T-helper 17 cell (primary cell): ENCODE measurements at regions not wholly inside any gene's neighbourhood (a gene's known extent, or its start where the extent isn't known, plus 50 kb on each side); places are given as distances from the start of the nearest gene placed in this dataset.
"Not testable (repeated sequence)": the region's sequence is repeated elsewhere in the genome, so short reads cannot be mapped to it uniquely, and the experiment has no call there.

ENCODE experiments used
- ATAC-seq: fragments of 150-1000 bp; cut with Tn5 transposase; 2 replicates; pipeline ENCODE4 v1.10.0; 2021; ENCODE audit warnings: mild to moderate bottlenecking, moderate library complexity
- DNase-seq, 3 donors: peaks; one replicate each; pipeline versions ENCODE4 v3.0.0 to v3.0.0-alpha.2; 2020 to 2021
- H3K9me3 ChIP-seq: one replicate; pipeline ENCODE4 v1.7.0; 2013; ENCODE audit warnings: low read length, mild to moderate bottlenecking; ENCODE audit not compliant: control insufficient read depth, poor library complexity, severe bottlenecking
- H3K27ac Mint-ChIP-seq: one replicate; pipeline ENCODE4 v1.8.0; 2022; ENCODE audit warnings: mild to moderate bottlenecking, moderate library complexity, mixed read lengths
- H3K27me3 Mint-ChIP-seq: one replicate; pipeline ENCODE4 v1.8.0; 2022; ENCODE audit warnings: mixed read lengths
- H3K36me3 Mint-ChIP-seq: one replicate; pipeline ENCODE4 v1.8.0; 2022; ENCODE audit warnings: low read depth, mixed read lengths
- H3K4me1 Mint-ChIP-seq: one replicate; pipeline ENCODE4 v1.8.0; 2022; ENCODE audit warnings: mild to moderate bottlenecking, mixed read lengths
- H3K4me3 Mint-ChIP-seq: one replicate; pipeline ENCODE4 v1.8.0; 2022; ENCODE audit warnings: mild to moderate bottlenecking, moderate library complexity, mixed read lengths

GRCh38 chr5:72637058-72637457, 129.8 kb upstream of the ZNF366 start:
- Mint-ChIP-seq H3K4me3 (no peak overlapping the region), H3K36me3 (no peaks in the 10 kb centered on the region), H3K4me1 (peaks cover 2% of the 10 kb centered on the region), H3K27me3 (peaks cover 23% of the 10 kb centered on the region), H3K27ac (no peak overlapping the region)
- no peaks in the 10 kb centered on the region for H3K9me3 ChIP-seq
- DNase-seq (no peak), ATAC-seq (no peak)

DNA sequence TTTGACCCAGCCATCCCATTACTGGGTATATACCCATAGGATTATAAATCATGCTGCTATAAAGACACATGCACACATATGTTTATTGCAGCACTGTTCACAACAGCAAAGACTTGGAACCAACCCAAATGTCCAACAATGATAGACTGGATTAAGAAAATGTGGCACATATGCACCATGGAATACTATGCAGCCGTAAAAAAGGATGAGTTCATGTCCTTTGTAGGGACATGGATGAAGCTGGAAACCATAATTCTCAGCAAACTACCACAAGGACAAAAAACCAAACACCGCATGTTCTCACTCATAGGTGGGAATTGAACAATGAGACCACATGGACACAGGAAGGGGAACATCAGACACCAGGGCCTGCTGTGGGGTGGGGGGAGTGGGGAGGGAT, 129.4 kb upstream of the ZNF366 start:
- H3K4me1 Mint-ChIP-seq, H3K27ac Mint-ChIP-seq, ATAC-seq, H3K36me3 Mint-ChIP-seq, DNase-seq, H3K9me3 ChIP-seq, H3K4me3 Mint-ChIP-seq: not testable (repeated sequence)
- H3K27me3 Mint-ChIP-seq = peaks cover 27% of the 10 kb centered on the region

DNA sequence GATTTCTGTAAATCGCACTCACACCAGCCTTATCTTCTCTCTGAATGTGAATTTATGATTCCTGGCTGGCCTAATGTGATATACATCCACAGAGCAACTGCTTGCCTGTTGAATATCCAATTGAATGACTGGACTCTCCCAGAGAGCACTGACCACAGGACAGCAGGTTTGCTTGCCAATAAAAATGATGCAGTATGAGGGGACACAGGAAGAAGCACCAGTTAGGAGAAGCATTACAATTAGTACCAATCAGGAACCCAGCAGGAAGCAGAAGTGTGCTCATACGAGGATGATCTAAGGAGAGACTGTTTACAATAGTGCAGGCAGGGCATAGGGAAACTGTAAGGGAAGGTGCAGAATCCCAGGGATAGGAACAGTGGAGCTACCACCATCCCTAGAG, 127.2 kb upstream of the ZNF366 start:
- no peaks in the 10 kb centered on the region for H3K36me3 Mint-ChIP-seq
- ATAC-seq (no peak), DNase-seq (no peak)
- peaks cover 36% of the 10 kb centered on the region for H3K27me3 Mint-ChIP-seq
- H3K27ac Mint-ChIP-seq = no peak overlapping the region
- H3K9me3 ChIP-seq = no peaks in the 10 kb centered on the region
- H3K4me3 Mint-ChIP-seq = no peak overlapping the region
- H3K4me1 Mint-ChIP-seq = peaks cover 2% of the 10 kb centered on the region

DNA sequence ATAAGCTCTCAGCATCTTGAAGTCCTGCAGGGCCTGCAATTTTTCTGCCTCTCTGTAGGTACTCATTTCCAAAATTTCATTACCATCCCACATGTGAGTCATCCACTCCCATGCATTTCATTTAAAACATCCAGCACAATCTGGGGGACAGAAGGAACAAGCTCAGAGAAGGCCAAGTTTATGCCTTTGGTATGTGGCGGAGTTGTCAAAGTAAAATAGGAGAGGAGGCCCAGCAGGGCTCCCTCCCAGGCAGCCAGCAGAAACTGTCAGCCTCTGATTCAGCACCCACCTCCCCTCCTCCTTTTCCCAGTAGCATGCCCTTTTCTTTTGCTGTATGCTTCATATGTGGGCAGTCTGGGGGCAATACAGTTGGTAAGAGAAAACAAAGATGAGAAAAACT, 126.4 kb upstream of the ZNF366 start:
- H3K9me3 ChIP-seq = no peaks in the 10 kb centered on the region
- ATAC-seq = no peak
- Mint-ChIP-seq H3K4me1 (peaks cover 2% of the 10 kb centered on the region), H3K27ac (no peak overlapping the region), H3K36me3 (no peaks in the 10 kb centered on the region), H3K4me3 (no peak overlapping the region), H3K27me3 (peaks cover 36% of the 10 kb centered on the region)
- no peak for DNase-seq

GRCh38 chr5:72633041-72633445, 125.8 kb upstream of the ZNF366 start:
- H3K27ac Mint-ChIP-seq = no peak overlapping the region
- no peak for ATAC-seq
- DNase-seq = no peak
- H3K4me3 Mint-ChIP-seq = no peak overlapping the region
- H3K9me3 ChIP-seq = no peaks in the 10 kb centered on the region
- H3K36me3 Mint-ChIP-seq = no peaks in the 10 kb centered on the region
- H3K27me3 Mint-ChIP-seq = peaks cover 36% of the 10 kb centered on the region
- peaks cover 2% of the 10 kb centered on the region for H3K4me1 Mint-ChIP-seq

DNA sequence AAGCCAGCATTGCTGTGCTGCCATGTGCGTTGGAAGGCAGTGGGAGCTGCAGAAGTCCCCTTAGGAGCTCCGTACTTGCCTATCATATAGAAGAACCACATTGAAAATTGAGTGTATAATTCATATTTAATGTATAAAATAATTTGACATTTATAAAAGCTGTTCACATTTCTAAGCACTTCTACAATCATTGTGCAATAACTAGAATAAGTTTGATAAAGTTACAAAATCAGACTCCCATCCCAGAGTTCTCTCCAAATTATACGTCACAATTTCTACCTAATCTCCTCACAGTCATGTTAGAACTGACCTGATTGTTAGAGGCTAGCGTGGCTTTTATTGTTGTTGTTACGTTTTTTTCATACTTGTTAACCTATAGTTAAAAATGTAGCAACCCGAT, 123.5 kb upstream of the ZNF366 start:
- no peak overlapping the region for H3K4me3 Mint-ChIP-seq

GRCh38 chr5:72630081-72630480, 122.9 kb upstream of the ZNF366 start:
- H3K36me3 Mint-ChIP-seq = no peaks in the 10 kb centered on the region
- peaks cover 49% of the 10 kb centered on the region for H3K27me3 Mint-ChIP-seq
- no peak overlapping the region for H3K4me3 Mint-ChIP-seq
- no peak overlapping the region for H3K27ac Mint-ChIP-seq
- H3K4me1 Mint-ChIP-seq = peaks cover 2% of the 10 kb centered on the region
- ATAC-seq (no peak), DNase-seq (no peak)
- no peaks in the 10 kb centered on the region for H3K9me3 ChIP-seq

More for the DNA sequence above, 123.5 kb upstream of the ZNF366 start:
- ATAC-seq = no peak
- Mint-ChIP-seq H3K27me3 (peaks cover 43% of the 10 kb centered on the region), H3K4me1 (peaks cover 2% of the 10 kb centered on the region), H3K27ac (no peak overlapping the region), H3K36me3 (no peaks in the 10 kb centered on the region)
- no peaks in the 10 kb centered on the region for H3K9me3 ChIP-seq
- DNase-seq = no peak

- DNase-seq (no peak), ATAC-seq (no peak)
- Mint-ChIP-seq H3K27ac (no peak overlapping the region), H3K36me3 (no peaks in the 10 kb centered on the region), H3K27me3 (peaks cover 50% of the 10 kb centered on the region), H3K4me3 (no peak overlapping the region), H3K4me1 (no peaks in the 10 kb centered on the region)
- H3K9me3 ChIP-seq = no peaks in the 10 kb centered on the region
Measured at GRCh38 chr5:72628771-72629371, 121.7 kb upstream of the ZNF366 start.

DNA sequence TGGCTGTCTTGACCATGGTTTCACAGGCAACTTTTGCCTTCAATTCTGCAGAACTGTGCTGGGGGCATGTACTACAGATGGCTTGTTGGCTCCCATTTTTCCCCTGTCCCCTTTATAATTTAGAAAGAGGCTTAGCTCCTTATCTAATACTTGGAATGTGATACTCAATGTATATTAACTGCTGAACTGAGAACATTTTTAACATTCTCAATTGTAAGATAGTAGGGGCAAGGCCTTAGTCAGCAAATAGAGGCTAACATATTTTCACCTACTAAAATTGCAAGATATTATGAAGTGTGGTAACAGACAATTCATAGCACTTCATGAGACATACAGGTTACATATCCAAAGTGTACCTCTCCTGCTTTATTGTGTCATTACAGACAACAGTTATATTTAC, 118.1 kb upstream of the ZNF366 start:
- H3K27ac Mint-ChIP-seq = no peak overlapping the region
- DNase-seq (no peak), ATAC-seq (no peak)
- H3K4me3 Mint-ChIP-seq = no peak overlapping the region
- no peaks in the 10 kb centered on the region for H3K36me3 Mint-ChIP-seq
- no peaks in the 10 kb centered on the region for H3K9me3 ChIP-seq
- peaks cover 35% of the 10 kb centered on the region for H3K27me3 Mint-ChIP-seq
- H3K4me1 Mint-ChIP-seq = no peaks in the 10 kb centered on the region

DNA sequence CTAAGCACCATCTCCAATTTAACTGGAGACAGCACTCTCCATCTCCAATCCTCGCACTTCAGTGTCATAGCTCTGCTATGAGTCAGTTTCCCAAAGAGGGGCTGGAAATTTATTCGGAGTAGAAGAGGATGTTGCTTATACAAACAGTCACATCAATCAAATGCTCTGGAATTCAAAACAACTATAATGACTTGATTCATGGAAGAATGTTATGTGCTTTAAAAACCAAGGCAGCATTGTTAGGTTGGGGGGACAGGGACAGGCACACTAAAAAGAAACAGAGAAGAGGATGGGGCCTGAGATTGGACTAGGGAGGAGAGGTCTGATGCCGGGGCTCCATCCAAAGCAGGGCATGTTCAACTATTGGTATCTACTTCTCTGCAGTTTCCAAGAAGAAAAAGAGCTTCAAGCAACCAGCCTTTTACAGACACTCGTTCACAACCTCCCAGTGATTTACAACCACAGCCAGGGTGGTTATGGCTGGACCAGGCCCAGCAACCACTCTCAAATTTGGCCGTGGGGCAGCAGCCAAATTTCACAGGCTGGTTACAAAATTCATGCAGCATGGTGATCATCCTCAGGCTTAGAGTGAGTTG, 117.5 kb upstream of the ZNF366 start:
- Mint-ChIP-seq H3K27me3 (peaks cover 32% of the 10 kb centered on the region), H3K4me3 (no peak overlapping the region), H3K4me1 (no peaks in the 10 kb centered on the region), H3K36me3 (no peaks in the 10 kb centered on the region), H3K27ac (no peak overlapping the region)
- DNase-seq = no peak
- no peak for ATAC-seq
- H3K9me3 ChIP-seq = no peaks in the 10 kb centered on the region

- no peak overlapping the region for H3K27ac Mint-ChIP-seq
- H3K4me1 Mint-ChIP-seq = no peaks in the 10 kb centered on the region
- no peak for DNase-seq
- no peak overlapping the region for H3K4me3 Mint-ChIP-seq
- H3K27me3 Mint-ChIP-seq = peaks cover 38% of the 10 kb centered on the region
- ATAC-seq = no peak
- no peaks in the 10 kb centered on the region for H3K9me3 ChIP-seq
- no peaks in the 10 kb centered on the region for H3K36me3 Mint-ChIP-seq
Measured at GRCh38 chr5:72623936-72624335, 116.7 kb upstream of the ZNF366 start.

GRCh38 chr5:72623323-72623722, 116.1 kb upstream of the ZNF366 start:
- H3K36me3 Mint-ChIP-seq = no peaks in the 10 kb centered on the region
- H3K27ac Mint-ChIP-seq = no peak overlapping the region
- H3K4me3 Mint-ChIP-seq = no peak overlapping the region
- ATAC-seq = no peak
- DNase-seq = no peak
- no peaks in the 10 kb centered on the region for H3K9me3 ChIP-seq
- H3K4me1 Mint-ChIP-seq = no peaks in the 10 kb centered on the region
- H3K27me3 Mint-ChIP-seq = peaks cover 42% of the 10 kb centered on the region

- H3K36me3 Mint-ChIP-seq = no peaks in the 10 kb centered on the region
- H3K27ac Mint-ChIP-seq = no peak overlapping the region
- no peak for DNase-seq
- H3K4me3 Mint-ChIP-seq = no peak overlapping the region
- H3K9me3 ChIP-seq = no peaks in the 10 kb centered on the region
- no peak for ATAC-seq
- no peaks in the 10 kb centered on the region for H3K4me1 Mint-ChIP-seq
- H3K27me3 Mint-ChIP-seq = peaks cover 46% of the 10 kb centered on the region
Measured at GRCh38 chr5:72622170-72622760, 115.1 kb upstream of the ZNF366 start.

DNA sequence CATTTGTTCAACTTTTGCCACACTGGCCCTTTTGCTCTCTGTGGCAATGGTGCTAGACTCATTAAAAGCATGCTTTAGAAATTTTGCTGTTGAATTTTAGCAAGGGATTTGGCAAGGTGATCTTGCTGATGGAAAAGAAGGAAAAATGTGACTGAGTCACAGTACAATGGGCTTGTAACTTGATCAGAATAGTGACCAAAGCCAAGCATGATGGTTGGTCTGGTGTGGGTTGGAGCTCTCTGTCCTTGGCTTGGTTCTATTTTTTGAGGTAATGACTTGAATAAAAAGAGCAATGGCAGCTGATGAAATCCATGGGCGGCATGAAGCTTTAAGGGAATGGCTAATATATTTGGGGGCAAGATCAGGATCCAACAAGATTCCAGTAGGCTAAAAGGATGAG, 114.4 kb upstream of the ZNF366 start:
- no peak overlapping the region for H3K27ac Mint-ChIP-seq
- no peaks in the 10 kb centered on the region for H3K9me3 ChIP-seq
- peaks cover 46% of the 10 kb centered on the region for H3K27me3 Mint-ChIP-seq
- no peak for DNase-seq
- no peaks in the 10 kb centered on the region for H3K4me1 Mint-ChIP-seq
- H3K36me3 Mint-ChIP-seq = no peaks in the 10 kb centered on the region
- no peak for ATAC-seq
- no peak overlapping the region for H3K4me3 Mint-ChIP-seq
